BJ (cell line): ENCODE measurements at regions not wholly inside any gene's neighbourhood (a gene's known extent, or its start where the extent isn't known, plus 50 kb on each side); places are given as distances from the start of the nearest gene placed in this dataset.
A peak's percentile ranks its signal among the peaks of the same experiment; 100 is the strongest.

Source experiments
- CTCF ChIA-PET: fragments of 350-600 bp; formaldehyde crosslinking; extraction: SDS; loops from one replicate; lab custom pipeline; 2021; ENCODE audit warnings: antibody characterized with exemption, inconsistent platforms; lab: Yijun Ruan, JAX
- POLR2A ChIA-PET: fragments of 300-600 bp; sonication (Branson Sonifier 250); formaldehyde crosslinking; extraction: SDS; loops from one replicate; lab custom pipeline; 2021; ENCODE audit warnings: antibody characterized with exemption; lab: Charles Lee
- DNase-seq: peaks from one replicate; pipeline ENCODE4 v3.0.0-alpha.2; 2011; ENCODE audit warnings: low read depth
- H3K27me3 ChIP-seq: 2 replicates; pipeline ENCODE4 v1.6.0; 2011; ENCODE audit warnings: low read length; ENCODE audit not compliant: control insufficient read depth, insufficient read depth
- H3K36me3 ChIP-seq: 2 replicates; pipeline ENCODE4 v1.5.1; 2011; ENCODE audit warnings: low read length; ENCODE audit not compliant: control insufficient read depth, insufficient read depth
- H3K4me3 ChIP-seq: 2 replicates; pipeline ENCODE4 v1.5.1; 2011; ENCODE audit warnings: low read depth, mild to moderate bottlenecking, control low read depth, low read length
- CTCF ChIP-seq: IDR thresholded peaks from 2 replicates; pipeline ENCODE4 v1.5.1; 2011; ENCODE audit warnings: low read depth, mild to moderate bottlenecking, control low read depth, inconsistent platforms, low read length, moderate library complexity; ENCODE audit not compliant: insufficient read depth

DNA sequence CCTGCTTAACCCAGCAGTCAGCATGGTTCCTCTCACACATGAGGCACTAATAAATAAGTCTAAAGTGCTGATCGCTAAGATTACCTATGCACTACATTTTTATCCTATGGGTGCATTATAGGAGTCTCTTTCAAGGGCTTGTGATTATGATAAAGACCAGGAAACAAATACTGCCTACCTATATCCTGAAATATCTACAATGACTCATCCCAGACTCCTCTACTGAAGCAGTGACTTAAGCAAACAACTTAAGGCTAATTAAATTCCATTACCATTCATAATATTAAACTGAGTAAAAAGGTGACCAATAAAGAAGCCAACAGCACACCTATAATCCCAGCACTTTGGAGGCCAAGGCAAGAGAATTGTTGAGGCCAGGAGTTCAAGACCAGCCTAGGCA, 338.4 kb downstream of the DNAH5 start:
- Histone ChIP-seq H3K4me3 (no peak overlapping the region), H3K36me3 (no peaks in the 10 kb centered on the region), H3K27me3 (no peaks in the 10 kb centered on the region)
- CTCF ChIA-PET: no interaction called here
- POLR2A ChIA-PET: no interaction called here
- no peak for TF ChIP-seq CTCF
- no peak for DNase-seq

GRCh38 chr5:13601112-13601511, 343.4 kb downstream of the DNAH5 start:
- Histone ChIP-seq H3K36me3 (no peaks in the 10 kb centered on the region), H3K27me3 (no peaks in the 10 kb centered on the region), H3K4me3 (no peak overlapping the region)
- CTCF ChIA-PET: no interaction called here
- POLR2A ChIA-PET: no interaction called here
- no peak for TF ChIP-seq CTCF
- DNase-seq: peak; percentile 16

DNA sequence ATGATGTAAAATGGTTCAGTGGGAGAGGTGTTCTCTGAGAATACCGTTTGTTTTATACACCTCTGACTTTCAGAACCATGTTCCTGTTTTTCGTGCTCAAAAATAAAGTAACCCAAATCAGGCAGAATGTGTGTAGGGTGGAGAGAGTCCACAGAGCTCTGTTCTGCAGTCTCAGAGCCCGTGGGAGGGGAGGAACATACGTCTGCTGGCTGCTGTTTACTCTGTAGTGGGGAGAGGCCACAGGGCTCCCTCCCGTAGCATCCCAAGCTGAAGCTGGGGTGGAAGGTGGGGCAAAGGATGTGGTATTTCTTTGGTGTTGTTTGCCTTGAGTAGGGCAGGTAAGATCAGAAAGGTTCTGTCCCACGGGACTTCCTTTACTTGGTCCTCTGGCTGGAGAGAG, 348.5 kb downstream of the DNAH5 start:
- H3K27me3 ChIP-seq: no peaks in the 10 kb centered on the region
- no peak overlapping the region for H3K4me3 ChIP-seq
- CTCF ChIA-PET: no interaction called here
- POLR2A ChIA-PET: no interaction called here
- DNase-seq: no peak
- no peak for TF ChIP-seq CTCF
- H3K36me3 ChIP-seq: no peaks in the 10 kb centered on the region

DNA sequence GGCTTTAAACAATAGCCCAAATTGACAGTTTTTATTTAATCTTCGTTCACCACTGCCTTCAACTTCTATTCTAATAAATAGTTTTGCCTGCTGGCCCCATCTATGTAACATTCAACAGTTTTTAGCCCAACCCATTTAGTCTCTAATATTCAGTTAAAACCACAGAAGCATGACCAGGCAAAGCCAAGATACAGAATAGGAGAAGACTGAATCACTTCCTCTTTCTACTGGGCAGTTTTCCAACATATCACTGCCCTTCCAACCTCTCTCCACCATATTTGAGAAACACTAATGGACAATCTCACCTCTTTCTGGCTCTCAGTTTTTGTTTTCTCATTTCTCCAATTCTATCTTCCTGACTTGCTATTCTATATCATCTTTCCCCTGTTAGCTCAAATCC, 352.9 kb downstream of the DNAH5 start:
- no peaks in the 10 kb centered on the region for H3K36me3 ChIP-seq
- no peak overlapping the region for H3K4me3 ChIP-seq
- TF ChIP-seq CTCF: no peak
- DNase-seq: no peak
- ChIA-PET POLR2A (interaction anchor here (0.6 kb wide), 1 partner anchor 24 kb away, joined by 4 read pairs; no protein-coding TSS in a partner anchor), CTCF (no interaction called here)
- no peaks in the 10 kb centered on the region for H3K27me3 ChIP-seq

GRCh38 chr5:13585324-13585723, 359.2 kb downstream of the DNAH5 start:
- no peak for TF ChIP-seq CTCF
- H3K27me3 ChIP-seq: no peaks in the 10 kb centered on the region
- no peaks in the 10 kb centered on the region for H3K36me3 ChIP-seq
- ChIA-PET POLR2A (no interaction called here), CTCF (no interaction called here)
- no peak for DNase-seq
- no peak overlapping the region for H3K4me3 ChIP-seq
